ENCODE measurements at regions not wholly inside any gene's neighbourhood (a gene's known extent, or its start where the extent isn't known, plus 50 kb on each side); places are given as distances from the start of the nearest gene placed in this dataset.

DNA sequence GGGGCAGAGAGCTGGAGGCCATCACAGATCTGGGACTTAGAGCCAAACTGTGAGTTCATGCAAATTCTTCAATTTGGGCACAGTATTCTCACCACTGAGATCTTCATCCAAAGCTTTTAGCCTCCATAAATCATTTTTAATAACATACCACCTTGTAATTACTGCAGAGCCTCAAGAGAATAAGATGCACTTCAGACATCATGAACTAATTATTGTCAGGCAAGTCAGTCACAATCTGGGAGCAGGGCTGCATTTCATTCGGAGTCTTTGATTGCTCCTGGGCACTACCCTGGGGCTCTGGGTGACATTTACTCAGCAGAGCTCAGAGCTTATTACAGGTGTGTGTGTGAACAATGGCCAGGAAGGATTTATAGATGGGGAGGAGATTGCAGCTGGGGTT lies 623.7 kb downstream of the PTPRU start:
- 75 to 92% (median 90%) methylated on average over 1 of the region's 1 CpG for WGBS, 5 donors
- H3K36me3 ChIP-seq: no peaks in the 10 kb centered on the region
- peaks cover 0 to 30% (median 0%) of the 10 kb centered on the region in 7 donors for H3K27me3 ChIP-seq (replicated peaks in 1 of 7)
- H3K4me3 ChIP-seq: no peak overlapping the region
- H3K4me1 ChIP-seq: peaks cover 0 to 17% (median 2%) of the 10 kb centered on the region in 6 donors
- H3K9me3 ChIP-seq: peaks cover 0 to 32% (median 18%) of the 10 kb centered on the region in 8 donors
- DNase-seq: no peak
- H3K27ac ChIP-seq: no peak overlapping the region
- TF ChIP-seq POLR2A (IDR thresholded peaks at IDR 0.05) (no peak), POLR2AphosphoS5 (IDR thresholded peaks at IDR 0.05) (no peak)
- TF ChIP-seq, protein P1, sequence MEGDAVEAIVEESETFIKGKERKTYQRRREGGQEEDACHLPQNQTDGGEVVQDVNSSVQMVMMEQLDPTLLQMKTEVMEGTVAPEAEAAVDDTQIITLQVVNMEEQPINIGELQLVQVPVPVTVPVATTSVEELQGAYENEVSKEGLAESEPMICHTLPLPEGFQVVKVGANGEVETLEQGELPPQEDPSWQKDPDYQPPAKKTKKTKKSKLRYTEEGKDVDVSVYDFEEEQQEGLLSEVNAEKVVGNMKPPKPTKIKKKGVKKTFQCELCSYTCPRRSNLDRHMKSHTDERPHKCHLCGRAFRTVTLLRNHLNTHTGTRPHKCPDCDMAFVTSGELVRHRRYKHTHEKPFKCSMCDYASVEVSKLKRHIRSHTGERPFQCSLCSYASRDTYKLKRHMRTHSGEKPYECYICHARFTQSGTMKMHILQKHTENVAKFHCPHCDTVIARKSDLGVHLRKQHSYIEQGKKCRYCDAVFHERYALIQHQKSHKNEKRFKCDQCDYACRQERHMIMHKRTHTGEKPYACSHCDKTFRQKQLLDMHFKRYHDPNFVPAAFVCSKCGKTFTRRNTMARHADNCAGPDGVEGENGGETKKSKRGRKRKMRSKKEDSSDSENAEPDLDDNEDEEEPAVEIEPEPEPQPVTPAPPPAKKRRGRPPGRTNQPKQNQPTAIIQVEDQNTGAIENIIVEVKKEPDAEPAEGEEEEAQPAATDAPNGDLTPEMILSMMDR (IDR thresholded peaks at IDR 0.05 in 8 of 11, conservative IDR thresholded peaks at IDR 0.05 in 3 of 11): no peak
- intact Hi-C loops (cut with DNase I; ENCODE audit: low total_unique reads): no loop called here

DNA sequence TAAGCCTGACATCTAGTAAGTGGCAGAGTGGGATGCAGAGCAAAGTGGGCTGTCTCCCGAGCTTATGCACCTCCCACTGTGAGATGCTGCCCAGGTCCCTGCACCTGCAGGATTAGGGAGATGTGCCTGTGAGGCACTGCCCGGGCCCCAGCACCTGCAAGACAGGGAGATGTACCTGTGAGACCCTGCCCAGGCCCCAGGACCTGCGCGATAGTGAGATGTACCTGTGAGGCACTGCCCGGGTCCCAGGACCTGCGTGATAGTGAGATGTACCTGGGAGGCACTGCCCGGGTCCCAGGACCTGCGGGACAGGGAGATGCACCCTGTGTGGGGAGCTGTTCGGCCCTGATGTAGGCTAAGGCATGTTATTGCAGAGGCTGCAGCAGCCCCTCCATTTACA lies 622.8 kb downstream of the PTPRU start:
- DNase-seq: no peak
- H3K9me3 ChIP-seq: peaks cover 0 to 29% (median 18%) of the 10 kb centered on the region in 8 donors
- no peak overlapping the region for H3K4me3 ChIP-seq
- H3K27ac ChIP-seq: no peak overlapping the region
- peaks cover 0 to 17% (median 2%) of the 10 kb centered on the region in 6 donors for H3K4me1 ChIP-seq
- peaks cover 0 to 36% (median 0%) of the 10 kb centered on the region in 7 donors for H3K27me3 ChIP-seq (replicated peaks in 1 of 7)
- WGBS, 5 donors: 60 to 83% (median 82%) methylated on average over 2 to 9 of the region's 9 CpGs
- TF ChIP-seq POLR2AphosphoS5 (IDR thresholded peaks at IDR 0.05): no peak
- TF ChIP-seq, protein P1 (IDR thresholded peaks at IDR 0.05 in 8 of 11, conservative IDR thresholded peaks at IDR 0.05 in 3 of 11): no peak
- TF ChIP-seq POLR2A (IDR thresholded peaks at IDR 0.05): no peak
- H3K36me3 ChIP-seq: no peaks in the 10 kb centered on the region
- intact Hi-C loops (cut with DNase I; ENCODE audit: low total_unique reads): no loop called here

DNA sequence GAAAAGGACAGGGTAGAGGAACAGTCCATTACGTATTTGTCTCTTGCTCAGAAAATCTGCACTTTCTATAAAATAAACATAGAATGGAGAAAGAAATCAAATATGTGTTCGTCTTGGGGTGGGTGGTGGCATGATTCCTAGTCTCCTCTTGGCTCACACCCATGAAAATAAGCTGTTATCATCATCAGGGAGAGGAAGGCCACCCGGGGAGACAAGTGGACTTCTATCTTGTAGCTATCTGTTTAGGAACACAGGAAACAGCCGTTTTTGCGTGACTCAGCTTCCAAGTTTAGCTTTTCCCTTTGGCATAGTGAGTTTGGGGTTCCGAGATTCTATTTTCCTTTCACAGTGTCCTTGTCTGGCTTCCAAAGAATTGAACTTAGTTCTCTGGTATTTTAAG lies 622.3 kb downstream of the PTPRU start:
- Histone ChIP-seq H3K4me1 (peaks cover 0 to 17% (median 2%) of the 10 kb centered on the region in 6 donors), H3K4me3 (no peak overlapping the region), H3K36me3 (no peaks in the 10 kb centered on the region), H3K27me3 (replicated peaks in 1 of 7) (peaks cover 0 to 40% (median 0%) of the 10 kb centered on the region in 7 donors), H3K9me3 (peaks cover 0 to 29% (median 18%) of the 10 kb centered on the region in 8 donors), H3K27ac (no peak overlapping the region)
- DNase-seq: no peak
- TF ChIP-seq POLR2A (IDR thresholded peaks at IDR 0.05): no peak
- TF ChIP-seq, protein P1 (IDR thresholded peaks at IDR 0.05 in 8 of 11, conservative IDR thresholded peaks at IDR 0.05 in 3 of 11): no peak
- no peak for TF ChIP-seq POLR2AphosphoS5 (IDR thresholded peaks at IDR 0.05)
- 32 to 58% (median 43%) methylated on average over 6 of the region's 6 CpGs for WGBS, 5 donors
- intact Hi-C loops (cut with DNase I; ENCODE audit: low total_unique reads): no loop called here

DNA sequence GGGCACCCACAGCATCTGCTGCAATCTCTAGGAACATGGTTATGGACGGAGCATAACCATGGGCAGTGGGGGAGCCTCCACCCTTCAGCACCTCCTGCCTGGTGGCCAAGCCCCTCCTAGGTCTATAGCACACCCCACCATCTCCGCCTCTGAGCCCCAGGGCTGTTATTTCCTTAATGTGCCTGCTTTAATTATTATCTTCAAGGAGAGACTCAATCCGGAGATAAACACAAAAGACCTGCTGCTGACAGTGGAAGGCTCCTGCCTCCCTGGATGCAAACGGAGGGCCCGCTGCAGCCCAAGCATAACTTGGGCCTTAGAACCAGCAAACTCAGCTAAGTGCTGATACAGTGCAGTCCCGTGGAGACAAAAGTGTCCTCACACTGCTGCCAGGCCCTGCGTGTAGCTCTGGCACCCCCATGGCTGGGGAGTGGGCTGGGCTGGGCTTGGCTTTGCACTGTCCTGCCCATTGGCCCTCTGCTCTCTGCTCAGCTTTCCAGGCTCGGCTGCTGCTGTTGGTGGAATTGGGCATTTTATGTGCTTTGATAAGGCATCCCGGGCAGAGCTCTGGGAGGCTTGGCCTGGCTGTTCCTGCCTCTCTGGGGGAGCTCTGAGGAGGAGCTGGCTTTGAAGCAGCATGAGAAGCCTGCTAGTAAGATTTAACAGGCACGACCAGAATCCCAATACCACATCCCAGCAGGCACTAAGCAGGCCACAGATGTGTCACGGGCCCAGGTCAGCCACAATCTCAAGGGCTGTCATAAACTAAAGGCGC lies 620.2 kb downstream of the PTPRU start:
- intact Hi-C loops (cut with DNase I; ENCODE audit: low total_unique reads): no loop called here
- DNase-seq: no peak

More for the DNA sequence above, 620.2 kb downstream of the PTPRU start:
- Histone ChIP-seq H3K27ac (no peak overlapping the region), H3K9me3 (peaks cover 0 to 21% (median 14%) of the 10 kb centered on the region in 8 donors), H3K36me3 (no peaks in the 10 kb centered on the region), H3K4me3 (no peak overlapping the region), H3K4me1 (peaks cover 0 to 17% (median 2%) of the 10 kb centered on the region in 6 donors), H3K27me3 (replicated peaks in 1 of 7) (peaks cover 0 to 55% (median 0%) of the 10 kb centered on the region in 7 donors)
- TF ChIP-seq POLR2AphosphoS5 (IDR thresholded peaks at IDR 0.05) (no peak), POLR2A (IDR thresholded peaks at IDR 0.05) (no peak)
- TF ChIP-seq, protein P1 (IDR thresholded peaks at IDR 0.05 in 8 of 11, conservative IDR thresholded peaks at IDR 0.05 in 3 of 11): no peak
- WGBS, 5 donors: 79 to 83% (median 80%) methylated on average over 10 to 12 of the region's 12 CpGs

Data from spleen (tissue), 11 donors.